IPS-15b (cell line): ENCODE measurements at regions not wholly inside any gene's neighbourhood (a gene's known extent, or its start where the extent isn't known, plus 50 kb on each side); places are given as distances from the start of the nearest gene placed in this dataset.
"Not testable (repeated sequence)": the region's sequence is repeated elsewhere in the genome, so short reads cannot be mapped to it uniquely, and the experiment has no call there.

ENCODE experiments used
- H3K27me3 ChIP-seq: one replicate; pipeline ENCODE4 v1.6.1; 2013; ENCODE audit warnings: low read length; ENCODE audit not compliant: control insufficient read depth, insufficient read depth
- H3K36me3 ChIP-seq: one replicate; pipeline ENCODE4 v1.6.1; 2013; ENCODE audit warnings: low read length; ENCODE audit not compliant: control insufficient read depth, insufficient read depth
- H3K4me1 ChIP-seq: one replicate; pipeline ENCODE4 v1.6.1; 2013; ENCODE audit warnings: mild to moderate bottlenecking, low read length; ENCODE audit not compliant: control insufficient read depth, insufficient read depth
- H3K4me3 ChIP-seq: one replicate; pipeline ENCODE4 v1.5.1; 2013; ENCODE audit warnings: low read depth, low read length
- H3K9ac ChIP-seq: one replicate; pipeline ENCODE4 v1.6.1; 2013; ENCODE audit warnings: low read depth, mild to moderate bottlenecking, low read length
- H3K9me3 ChIP-seq: one replicate; pipeline ENCODE4 v1.6.1; 2013; ENCODE audit warnings: mild to moderate bottlenecking, low read length; ENCODE audit not compliant: control insufficient read depth, insufficient read depth

DNA sequence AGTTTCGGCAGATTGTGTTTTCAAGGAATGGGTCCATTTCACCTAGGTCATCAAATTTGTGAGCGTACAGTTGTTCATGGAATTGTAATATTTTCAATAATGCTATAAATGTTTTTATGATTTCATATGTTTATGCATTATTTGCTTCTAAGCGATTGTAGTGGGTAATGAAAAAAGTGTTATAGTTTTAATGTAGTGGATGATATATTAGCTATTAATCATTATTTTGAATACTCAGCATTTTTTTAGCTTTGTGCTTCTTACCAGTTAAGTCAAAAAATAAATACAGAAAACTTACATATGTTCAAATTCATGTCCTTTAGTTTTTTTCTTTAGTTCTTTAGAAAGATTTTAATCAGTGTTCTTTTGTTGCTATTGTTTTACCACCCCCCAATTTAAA lies 677.0 kb downstream of the STK39 start:
- Histone ChIP-seq H3K9ac (no peak overlapping the region), H3K36me3 (no peaks in the 10 kb centered on the region), H3K4me1 (no peaks in the 10 kb centered on the region), H3K9me3 (no peaks in the 10 kb centered on the region), H3K27me3 (no peaks in the 10 kb centered on the region), H3K4me3 (no peak overlapping the region)

DNA sequence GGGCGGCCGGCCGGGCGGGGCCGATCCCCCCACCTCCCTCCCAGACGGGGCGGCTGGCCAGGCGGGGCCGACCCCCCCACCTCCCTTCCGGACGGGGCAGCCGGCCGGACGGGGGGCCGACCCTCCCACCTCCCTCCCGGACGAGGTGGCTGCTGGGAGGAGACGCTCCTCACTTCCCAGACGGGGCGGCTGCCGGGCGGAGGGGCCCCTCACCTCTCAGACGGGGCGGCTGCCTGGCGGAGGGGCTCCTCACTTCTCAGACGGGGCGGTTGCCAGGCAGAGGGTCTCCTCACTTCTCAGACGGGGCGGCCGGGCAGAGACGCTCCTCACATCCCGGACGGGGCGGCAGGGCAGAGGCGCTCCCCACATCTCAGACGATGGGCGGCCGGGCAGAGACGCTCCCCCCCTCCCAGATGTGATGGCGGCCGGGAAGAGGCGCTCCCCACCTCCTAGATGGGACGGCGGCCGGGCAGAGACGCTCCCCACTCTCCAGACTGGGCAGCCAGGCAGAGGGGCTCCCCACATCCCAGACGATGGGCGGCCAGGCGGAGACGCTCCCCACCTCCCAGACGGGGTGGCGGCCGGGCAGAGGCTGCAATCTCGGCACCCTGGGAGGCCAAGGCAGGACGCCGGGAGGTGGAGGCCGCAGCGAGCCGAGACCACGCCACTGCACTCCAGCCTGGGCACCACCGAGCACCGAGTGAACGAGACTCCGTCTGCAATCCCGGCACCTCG lies 675.8 kb downstream of the XIRP2 start:
- H3K36me3 ChIP-seq, H3K9me3 ChIP-seq, H3K4me1 ChIP-seq, H3K4me3 ChIP-seq, H3K27me3 ChIP-seq, H3K9ac ChIP-seq: not testable (repeated sequence)

DNA sequence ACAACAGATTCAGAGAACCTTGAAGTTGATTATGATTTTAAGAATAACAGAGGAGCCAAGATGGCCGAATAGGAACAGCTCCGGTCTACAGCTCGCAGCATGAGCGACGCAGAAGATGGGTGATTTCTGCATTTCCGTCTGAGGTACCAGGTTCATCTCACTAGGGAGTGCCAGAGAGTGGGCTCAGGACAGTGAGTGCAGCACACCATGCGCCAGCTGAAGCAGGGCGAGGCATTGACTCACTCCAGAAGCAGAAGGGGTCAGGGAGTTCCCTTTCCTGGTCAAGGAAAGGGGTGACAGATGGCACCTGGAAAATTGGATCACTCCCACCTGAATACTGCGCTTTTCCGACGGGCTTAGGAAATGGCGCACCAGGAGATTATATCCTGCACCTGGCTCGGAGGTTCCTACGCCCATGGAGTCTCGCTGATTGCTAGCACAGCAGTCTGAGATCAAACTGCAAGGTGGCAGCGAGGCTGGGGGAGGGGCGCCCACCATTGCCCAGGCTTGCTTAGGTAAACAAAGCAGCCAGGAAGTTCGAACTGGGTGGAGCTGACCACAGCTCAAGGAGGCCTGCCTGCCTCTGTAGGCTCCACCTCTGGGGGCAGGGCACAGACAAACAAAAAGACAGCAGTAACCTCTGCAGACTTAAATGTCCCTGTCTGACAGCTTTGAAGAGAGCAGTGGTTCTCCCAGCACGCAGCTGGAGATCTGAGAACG lies 670.2 kb downstream of the XIRP2 start:
- Histone ChIP-seq H3K9me3 (peaks cover 11% of the 10 kb centered on the region), H3K36me3 (peaks cover 15% of the 10 kb centered on the region)
- H3K4me3 ChIP-seq, H3K9ac ChIP-seq, H3K27me3 ChIP-seq, H3K4me1 ChIP-seq: not testable (repeated sequence)

DNA sequence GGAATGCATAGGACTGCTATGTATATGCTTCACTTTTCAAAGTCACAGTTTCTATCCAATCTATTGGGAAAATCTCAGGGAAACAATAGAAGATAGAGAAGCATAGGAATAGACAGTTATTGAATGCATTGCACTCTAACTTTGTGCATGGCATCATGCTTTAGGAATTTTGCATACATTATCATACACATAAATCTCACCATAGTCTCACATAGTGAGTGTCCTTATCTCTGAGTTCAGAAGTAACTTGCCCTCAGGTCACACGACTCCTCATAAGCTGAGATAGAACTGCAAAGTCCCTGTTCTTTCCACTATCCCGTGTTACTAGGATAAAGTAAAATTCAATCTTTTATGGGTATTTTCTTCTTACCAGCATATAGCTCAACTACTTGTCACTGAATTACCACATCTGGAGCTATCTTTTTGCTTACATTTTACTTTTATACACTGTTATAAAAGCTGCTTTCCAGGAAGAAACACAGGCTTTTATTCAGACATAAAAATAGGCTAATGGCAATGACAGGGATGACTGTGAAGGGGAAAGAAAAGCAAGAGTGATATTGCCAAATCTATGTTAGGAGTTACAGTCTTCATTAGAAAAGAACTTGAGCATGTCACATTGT lies 666.9 kb downstream of the XIRP2 start:
- Histone ChIP-seq H3K9me3 (peaks cover 11% of the 10 kb centered on the region), H3K9ac (no peak overlapping the region), H3K4me1 (no peaks in the 10 kb centered on the region), H3K4me3 (no peak overlapping the region), H3K27me3 (no peaks in the 10 kb centered on the region), H3K36me3 (peaks cover 15% of the 10 kb centered on the region)

DNA sequence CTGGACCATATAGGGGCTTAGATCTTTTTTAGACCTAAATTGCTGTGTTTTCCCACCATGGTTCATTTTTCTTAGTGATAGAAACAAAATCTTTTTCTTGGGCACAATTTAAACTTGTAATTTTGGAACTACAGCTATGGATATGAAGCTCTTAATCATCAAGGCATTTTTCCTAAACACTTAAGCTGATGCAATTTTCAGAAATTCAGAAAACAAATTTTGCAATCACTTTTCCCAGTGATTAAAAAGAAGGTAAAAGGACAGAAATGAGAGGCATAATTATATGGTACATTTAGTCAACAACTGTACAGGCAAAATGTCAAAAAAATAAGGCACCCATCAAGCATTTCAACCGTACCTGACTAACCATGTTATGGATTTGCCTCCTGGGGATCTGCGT lies 665.4 kb downstream of the XIRP2 start:
- no peak overlapping the region for H3K9ac ChIP-seq
- peaks cover 11% of the 10 kb centered on the region for H3K9me3 ChIP-seq
- H3K4me3 ChIP-seq: no peak overlapping the region
- no peaks in the 10 kb centered on the region for H3K4me1 ChIP-seq
- H3K36me3 ChIP-seq: peaks cover 15% of the 10 kb centered on the region
- H3K27me3 ChIP-seq: no peaks in the 10 kb centered on the region

DNA sequence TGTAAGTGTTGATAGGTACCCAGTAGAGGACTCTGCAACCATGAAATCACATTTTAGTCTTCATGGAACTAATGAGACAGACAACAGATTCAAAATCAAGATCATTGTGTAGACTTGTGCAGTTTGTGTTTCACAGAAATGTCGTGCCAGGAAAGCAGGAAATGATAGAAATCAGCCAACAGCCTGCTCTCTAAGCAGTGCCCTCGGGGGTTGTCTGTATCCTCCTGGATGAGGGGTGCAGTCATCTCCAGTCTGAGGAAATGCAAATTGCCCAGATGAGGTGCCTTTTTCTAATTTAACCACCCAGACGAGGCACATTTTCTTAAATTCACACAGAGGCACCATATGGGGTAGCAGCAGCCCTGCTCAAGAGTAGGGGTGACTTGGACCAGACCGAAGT lies 663.1 kb downstream of the XIRP2 start:
- H3K9me3 ChIP-seq: no peaks in the 10 kb centered on the region

DNA sequence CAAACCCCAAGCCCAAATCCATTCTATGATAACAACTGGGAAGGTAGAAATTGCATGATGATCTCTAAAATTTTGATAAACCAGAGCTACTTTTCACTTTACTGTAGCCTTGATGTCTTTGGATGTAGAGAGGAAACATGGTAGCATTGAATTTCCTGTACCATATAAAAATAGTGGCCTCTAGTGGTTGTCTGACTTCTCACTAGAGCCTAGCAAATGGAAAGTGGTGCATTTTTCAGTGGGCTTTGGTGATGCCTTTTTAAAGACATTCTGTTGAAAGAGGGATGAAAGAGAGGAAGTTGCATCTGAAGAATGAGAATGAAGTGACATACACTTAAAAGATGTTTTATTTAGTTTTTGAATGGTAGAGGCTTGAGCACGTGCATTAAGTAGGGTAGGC lies 662.2 kb downstream of the XIRP2 start:
- H3K27me3 ChIP-seq: no peaks in the 10 kb centered on the region
- H3K36me3 ChIP-seq: no peaks in the 10 kb centered on the region
- H3K4me3 ChIP-seq: no peak overlapping the region
- no peaks in the 10 kb centered on the region for H3K4me1 ChIP-seq
- no peaks in the 10 kb centered on the region for H3K9me3 ChIP-seq
- H3K9ac ChIP-seq: no peak overlapping the region

More for the DNA sequence above, 663.1 kb downstream of the XIRP2 start:
- no peaks in the 10 kb centered on the region for H3K27me3 ChIP-seq
- peaks cover 3% of the 10 kb centered on the region for H3K36me3 ChIP-seq
- H3K4me1 ChIP-seq: no peaks in the 10 kb centered on the region
- H3K9ac ChIP-seq: no peak overlapping the region
- H3K4me3 ChIP-seq: no peak overlapping the region

DNA sequence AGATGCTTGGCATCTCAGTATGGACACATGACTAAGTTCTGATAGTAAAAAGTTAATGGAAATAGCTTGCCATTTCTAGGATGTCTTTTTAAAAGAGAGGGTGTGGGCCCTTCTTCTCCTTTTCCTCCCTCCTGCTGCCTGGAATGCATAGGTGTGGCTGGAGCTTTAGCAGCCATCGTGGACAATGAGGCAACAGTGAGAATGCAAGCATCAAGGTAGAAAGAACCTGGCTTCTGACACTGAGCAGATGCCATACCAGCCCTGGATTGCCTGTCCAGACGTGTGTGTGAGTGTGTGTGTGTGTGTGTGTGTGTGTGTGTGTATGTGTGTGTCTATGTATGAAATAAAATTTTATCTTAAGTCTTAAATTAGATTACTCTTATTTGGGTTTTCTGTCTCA lies 660.1 kb downstream of the XIRP2 start:
- H3K9ac ChIP-seq: no peak overlapping the region
- H3K4me3 ChIP-seq: no peak overlapping the region
- H3K4me1 ChIP-seq: no peaks in the 10 kb centered on the region
- H3K27me3 ChIP-seq: no peaks in the 10 kb centered on the region
- no peaks in the 10 kb centered on the region for H3K9me3 ChIP-seq
- peaks cover 3% of the 10 kb centered on the region for H3K36me3 ChIP-seq

DNA sequence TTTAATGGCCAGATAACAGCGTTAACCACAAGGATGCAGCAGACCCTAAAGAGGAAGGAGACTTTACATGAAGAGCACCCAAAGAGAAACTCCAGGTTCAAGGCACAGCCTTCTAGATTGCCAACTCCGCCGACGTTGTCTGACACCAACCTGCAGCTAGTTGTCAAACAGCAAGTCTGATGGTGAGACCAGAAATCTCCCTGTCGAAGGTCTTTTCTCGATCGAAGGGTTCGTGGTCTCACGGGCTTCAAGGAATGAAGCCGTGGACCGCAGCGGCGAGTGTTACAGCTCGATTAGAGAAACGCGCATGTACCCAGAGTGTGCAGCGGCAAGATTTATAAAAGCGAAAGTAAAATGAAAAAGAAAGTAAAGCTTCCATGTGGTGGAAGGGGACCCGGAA lies 656.3 kb downstream of the XIRP2 start:
- no peak overlapping the region for H3K9ac ChIP-seq
- peaks cover 4% of the 10 kb centered on the region for H3K4me1 ChIP-seq
- no peaks in the 10 kb centered on the region for H3K9me3 ChIP-seq
- H3K36me3 ChIP-seq: peaks cover 3% of the 10 kb centered on the region
- H3K4me3 ChIP-seq: no peak overlapping the region
- no peaks in the 10 kb centered on the region for H3K27me3 ChIP-seq

DNA sequence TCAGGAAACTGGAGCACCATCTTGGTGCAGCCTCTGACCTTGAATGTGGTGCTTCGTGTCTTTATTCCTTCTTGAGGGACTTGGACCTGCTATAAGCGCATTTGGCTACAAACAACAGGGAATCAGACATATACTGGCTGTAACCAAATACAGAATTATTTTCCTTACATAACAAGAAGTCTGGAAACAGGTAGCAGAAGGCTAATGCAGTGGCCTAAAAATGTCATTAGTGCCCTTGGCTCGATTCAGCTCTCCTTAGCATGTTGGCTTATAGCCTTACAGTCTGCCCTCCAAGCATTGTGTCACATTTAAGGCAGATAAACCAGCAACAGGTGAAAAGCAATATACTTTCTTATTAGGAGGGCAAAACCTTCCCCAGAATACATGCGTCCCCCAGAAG lies 655.4 kb downstream of the XIRP2 start:
- H3K36me3 ChIP-seq: peaks cover 3% of the 10 kb centered on the region
- no peak overlapping the region for H3K9ac ChIP-seq
- H3K27me3 ChIP-seq: no peaks in the 10 kb centered on the region
- no peak overlapping the region for H3K4me3 ChIP-seq
- H3K4me1 ChIP-seq: peaks cover 4% of the 10 kb centered on the region
- H3K9me3 ChIP-seq: no peaks in the 10 kb centered on the region

DNA sequence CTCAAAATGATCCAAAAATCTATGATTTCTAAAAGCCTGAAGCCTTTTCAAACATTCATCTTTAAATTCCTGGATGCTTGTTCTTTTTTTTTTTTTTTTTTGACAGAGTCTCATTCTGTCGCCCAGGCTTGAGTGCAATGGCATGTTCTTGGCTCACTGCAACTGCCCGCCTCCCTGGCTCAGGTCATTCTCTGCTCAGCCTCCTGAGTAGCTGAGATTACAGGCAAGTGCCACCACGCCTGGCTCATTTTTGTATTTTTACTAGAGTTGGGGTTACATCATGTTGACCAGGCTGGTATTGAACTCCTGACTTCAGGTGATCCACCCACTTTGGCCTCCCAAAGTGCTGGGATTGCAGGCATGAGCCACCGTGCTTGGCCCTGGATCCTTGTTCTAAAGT lies 649.5 kb downstream of the XIRP2 start:
- no peaks in the 10 kb centered on the region for H3K27me3 ChIP-seq
- H3K9me3 ChIP-seq: no peaks in the 10 kb centered on the region
- no peaks in the 10 kb centered on the region for H3K36me3 ChIP-seq
- no peak overlapping the region for H3K9ac ChIP-seq
- no peak overlapping the region for H3K4me3 ChIP-seq
- peaks cover 4% of the 10 kb centered on the region for H3K4me1 ChIP-seq

DNA sequence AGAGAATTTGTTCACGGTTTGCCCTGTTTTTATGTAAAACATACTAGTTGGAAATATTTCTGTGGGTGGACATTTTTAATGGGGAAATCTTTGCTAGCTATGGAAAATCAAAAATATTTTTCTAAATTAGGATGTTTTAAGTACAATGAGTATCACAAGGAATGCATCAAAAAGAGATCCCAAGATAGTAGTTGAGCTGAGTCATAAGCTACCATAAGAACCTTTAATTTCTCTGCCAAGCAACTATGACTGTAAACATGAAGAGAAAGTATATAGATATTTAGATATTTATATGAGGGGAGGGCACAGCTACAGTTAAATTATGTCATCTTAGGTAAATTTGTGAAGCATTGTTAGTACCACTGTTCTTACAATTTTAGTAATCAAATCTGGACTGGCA lies 646.2 kb downstream of the XIRP2 start:
- Histone ChIP-seq H3K4me1 (no peaks in the 10 kb centered on the region), H3K9me3 (no peaks in the 10 kb centered on the region), H3K4me3 (no peak overlapping the region), H3K36me3 (no peaks in the 10 kb centered on the region), H3K27me3 (no peaks in the 10 kb centered on the region), H3K9ac (no peak overlapping the region)
